H1 (cell line): ENCODE measurements at regions not wholly inside any gene's neighbourhood (a gene's known extent, or its start where the extent isn't known, plus 50 kb on each side); places are given as distances from the start of the nearest gene placed in this dataset.

Experiments
- CTCF ChIA-PET: fragments of 300-600 bp; sonication (Branson Sonifier 250); formaldehyde crosslinking; loops from one replicate; lab custom pipeline; 2021; ENCODE audit not compliant: partially characterized antibody; lab: Charles Lee
- POLR2A ChIA-PET: fragments of 300-600 bp; sonication (Branson Sonifier 250); formaldehyde crosslinking; loops from one replicate; lab custom pipeline; 2021; ENCODE audit warnings: inconsistent platforms; ENCODE audit not compliant: partially characterized antibody; lab: Charles Lee
- DNase-seq, 2 experiments: peaks; one replicate each; pipeline versions ENCODE4 v3.0.0 to v3.0.0-alpha.2; 2010 to 2022; ENCODE audit warnings: low spot score in 2 of 2, low read depth in 1 of 2, mixed read lengths in 1 of 2
- FAIRE-seq: peaks from 2 replicates; lab custom pipeline; 2011; peaks lifted over from hg19 to GRCh38; lab: Jason Lieb, UNC
- H2AFZ ChIP-seq: 2 replicates; pipeline ENCODE4 v1.8.1; 2012; ENCODE audit warnings: low read length, inconsistent platforms
- H2AK5ac ChIP-seq: 2 replicates; pipeline ENCODE4 v1.6.1; 2013; ENCODE audit warnings: low read depth, low read length
- H2BK120ac ChIP-seq: replicated peaks from 2 replicates; pipeline ENCODE3; 2013; ENCODE audit warnings: low read depth, low read length, inconsistent platforms
- H2BK12ac ChIP-seq: 2 replicates; pipeline ENCODE4 v1.6.1; 2013; ENCODE audit warnings: low read depth, low read length
- H2BK15ac ChIP-seq: 2 replicates; pipeline ENCODE4 v1.6.1; 2013; ENCODE audit warnings: low read length
- H2BK20ac ChIP-seq: 2 replicates; pipeline ENCODE4 v1.6.1; 2013; ENCODE audit warnings: low read length
- H2BK5ac ChIP-seq: 2 replicates; pipeline ENCODE4 v1.6.1; 2013; ENCODE audit warnings: low read depth, low read length
- H3K14ac ChIP-seq: 2 replicates; pipeline ENCODE4 v1.6.1; 2013; ENCODE audit warnings: inconsistent platforms; ENCODE audit not compliant: insufficient read length
- H3K18ac ChIP-seq: 2 replicates; pipeline ENCODE4 v1.6.1; 2013; ENCODE audit warnings: low read length; ENCODE audit errors: extremely low read depth
- H3K23ac ChIP-seq: 2 replicates; pipeline ENCODE4 v1.6.1; 2013; ENCODE audit warnings: inconsistent platforms; ENCODE audit not compliant: insufficient read length
- H3K23me2 ChIP-seq: 2 replicates; pipeline ENCODE4 v1.6.1; 2013; ENCODE audit warnings: low read depth, low read length
- H3K27ac ChIP-seq: 2 replicates; pipeline ENCODE4 v1.6.1; 2011; ENCODE audit warnings: low read depth, low read length, inconsistent platforms
- H3K27me3 ChIP-seq, 4 experiments: replicated peaks in 1 of 4; 1 replicate in 1 of 4; 2 replicates in 3 of 4; pipeline versions ENCODE4 v1.6.1 to v1.8.1; 2011 to 2013; ENCODE audit warnings: low read length in 3 of 4, mild to moderate bottlenecking in 3 of 4, inconsistent platforms in 2 of 4, mixed read lengths in 2 of 4, moderate library complexity in 1 of 4; ENCODE audit not compliant: control insufficient read depth in 3 of 4, insufficient read depth in 3 of 4; ENCODE audit errors: extremely low read depth in 1 of 4
- H3K36me3 ChIP-seq, 4 experiments: 2 replicates each; pipeline versions ENCODE4 v1.6.1 to v1.8.1; 2011 to 2013; ENCODE audit warnings: mild to moderate bottlenecking in 4 of 4, low read length in 3 of 4, moderate library complexity in 2 of 4, control low read depth in 1 of 4, inconsistent platforms in 1 of 4; ENCODE audit not compliant: insufficient read depth in 4 of 4, control insufficient read depth in 2 of 4
- H3K4ac ChIP-seq: replicated peaks from 2 replicates; pipeline ENCODE3; 2013; ENCODE audit warnings: low read length, low read depth, mixed read lengths, inconsistent platforms; ENCODE audit not compliant: insufficient read length
- H3K4me1 ChIP-seq, 4 experiments: replicated peaks in 1 of 4; 1 replicate in 1 of 4; 2 replicates in 3 of 4; pipeline versions ENCODE4 v1.6.1 to v1.8.1; 2011 to 2013; ENCODE audit warnings: low read length in 3 of 4, inconsistent platforms in 2 of 4, mixed read lengths in 1 of 4; ENCODE audit not compliant: insufficient read depth in 4 of 4, control insufficient read depth in 3 of 4
- H3K4me2 ChIP-seq, 2 experiments: 2 replicates each; pipeline versions ENCODE4 v1.6.1 to v1.8.1; 2011 to 2013; ENCODE audit warnings: low read depth in 2 of 2, low read length in 2 of 2, control low read depth in 1 of 2, inconsistent platforms in 1 of 2, mild to moderate bottlenecking in 1 of 2; ENCODE audit not compliant: insufficient read depth in 1 of 2
- H3K4me3 ChIP-seq, 4 experiments: fragments of 200-600, 300-600 bp in 1 of 4; sonication (generic), shearing (Covaris generic), sonication (Bioruptor Twin) in 1 of 4; 2 replicates each; pipeline versions ENCODE4 v1.5.1 to v1.8.1; 2011 to 2016; ENCODE audit warnings: low read length in 4 of 4, low read depth in 3 of 4, control low read depth in 2 of 4, inconsistent platforms in 2 of 4, mild to moderate bottlenecking in 2 of 4, mixed read lengths in 1 of 4, moderate library complexity in 1 of 4; ENCODE audit not compliant: insufficient read depth in 2 of 4; ENCODE audit errors: extremely low read depth in 1 of 4
- H3K56ac ChIP-seq: replicated peaks from 2 replicates; pipeline ENCODE3; 2013; ENCODE audit warnings: low read depth, mild to moderate bottlenecking, mixed read lengths, low read length, inconsistent platforms; ENCODE audit not compliant: insufficient read length
- H3K79me1 ChIP-seq: 2 replicates; pipeline ENCODE4 v1.6.1; 2013; ENCODE audit warnings: low read depth, low read length, control low read depth
- H3K79me2 ChIP-seq, 2 experiments: 2 replicates each; pipeline versions ENCODE4 v1.6.1 to v1.8.1; 2012 to 2013; ENCODE audit warnings: low read length in 2 of 2, mild to moderate bottlenecking in 2 of 2, inconsistent platforms in 1 of 2; ENCODE audit not compliant: insufficient read depth in 2 of 2, control insufficient read depth in 1 of 2
- H3K9ac ChIP-seq, 4 experiments: replicated peaks in 1 of 4; 1 replicate in 1 of 4; 2 replicates in 3 of 4; pipeline versions ENCODE4 v1.6.1 to v1.8.1; 2011 to 2013; ENCODE audit warnings: low read depth in 3 of 4, low read length in 3 of 4, control low read depth in 2 of 4, mild to moderate bottlenecking in 2 of 4, moderate library complexity in 2 of 4, inconsistent platforms in 1 of 4; ENCODE audit errors: extremely low read depth in 1 of 4
- H3K9me3 ChIP-seq, 2 experiments: 2 replicates each; pipeline versions ENCODE4 v1.6.1 to v1.8.1; 2012 to 2013; ENCODE audit warnings: mild to moderate bottlenecking in 2 of 2, moderate library complexity in 2 of 2, control low read depth in 1 of 2, inconsistent platforms in 1 of 2, low read depth in 1 of 2, low read length in 1 of 2, mixed read lengths in 1 of 2; ENCODE audit not compliant: insufficient read depth in 2 of 2
- H4K20me1 ChIP-seq, 2 experiments: replicated peaks in 1 of 2; 2 replicates each; pipeline versions ENCODE3 to v1.8.1; 2011 to 2013; ENCODE audit warnings: inconsistent platforms in 2 of 2, low read length in 2 of 2, mild to moderate bottlenecking in 1 of 2; ENCODE audit not compliant: insufficient read depth in 2 of 2, control insufficient read depth in 1 of 2
- H4K5ac ChIP-seq: 2 replicates; pipeline ENCODE4 v1.6.1; 2013; ENCODE audit warnings: low read length, low read depth, mixed read lengths, inconsistent platforms; ENCODE audit not compliant: insufficient read length
- H4K8ac ChIP-seq: 2 replicates; pipeline ENCODE4 v1.8.0; 2013; ENCODE audit warnings: mild to moderate bottlenecking, moderate library complexity, low read length, inconsistent platforms; ENCODE audit not compliant: insufficient read depth; ENCODE audit errors: extremely low read depth
- H4K91ac ChIP-seq: replicated peaks from 2 replicates; pipeline ENCODE3; 2013; ENCODE audit warnings: low read length, mixed read lengths, inconsistent platforms; ENCODE audit not compliant: insufficient read length
- NANOG ChIP-seq: IDR thresholded peaks from 2 replicates; pipeline ENCODE4 v1.6.1; 2011; ENCODE audit warnings: low read length, low read depth, mild to moderate bottlenecking, inconsistent platforms; ENCODE audit not compliant: insufficient read depth, poor library complexity, severe bottlenecking
- POLR2A ChIP-seq, 2 experiments: IDR thresholded peaks; 1 replicate in 1 of 2; 2 replicates in 1 of 2; pipeline ENCODE4 v1.6.1; 2011; ENCODE audit warnings: low read depth in 2 of 2, low read length in 2 of 2, mild to moderate bottlenecking in 2 of 2; ENCODE audit errors: control extremely low read depth in 1 of 2
- WGBS, 2 experiments: shearing (Covaris generic) in 1 of 2; methylation state at CpG; one replicate each; pipeline versions ENCODE4 v1.1.6 to v1.1.7; 2013 to 2015; ENCODE audit warnings: low lambda C conversion rate in 2 of 2, mixed read lengths in 2 of 2, inconsistent platforms in 1 of 2, low coverage in 1 of 2, missing lambda C conversion rate in 1 of 2; ENCODE audit not compliant: insufficient replicate concordance in 2 of 2, insufficient coverage in 1 of 2, insufficient read length in 1 of 2; ENCODE audit errors: extremely low coverage in 1 of 2, missing lambda C conversion rate in 1 of 2; 5-methylcytosine and 5-hydroxymethylcytosine counted together
- TF ChIP-seq, protein P1 (sequence below): IDR thresholded peaks from 2 replicates; pipeline ENCODE4 v1.6.1; 2012; ENCODE audit warnings: inconsistent platforms

DNA sequence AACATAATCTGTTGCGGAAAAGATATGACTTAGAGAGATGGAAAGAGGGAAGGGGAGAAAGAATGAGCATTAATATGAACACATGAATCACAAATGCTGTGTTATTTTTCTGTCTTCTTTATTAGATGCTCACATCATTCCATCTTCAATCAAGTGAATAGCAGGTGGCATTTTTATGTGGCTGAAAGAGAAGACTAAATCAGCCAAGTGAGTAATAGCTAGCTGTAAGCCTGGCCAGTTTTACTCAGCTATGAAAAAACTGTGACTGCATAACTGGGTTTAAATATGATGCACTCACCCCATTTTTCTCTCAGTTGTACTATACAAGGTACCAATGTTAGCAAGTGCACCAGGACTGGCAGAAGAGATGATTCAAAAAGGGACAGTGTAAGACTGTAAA is 571.1 kb downstream of the JRKL start:
- no peak overlapping the region for H2BK5ac ChIP-seq
- H3K14ac ChIP-seq = no peak overlapping the region
- DNase-seq = no peak
- TF ChIP-seq, protein P1, sequence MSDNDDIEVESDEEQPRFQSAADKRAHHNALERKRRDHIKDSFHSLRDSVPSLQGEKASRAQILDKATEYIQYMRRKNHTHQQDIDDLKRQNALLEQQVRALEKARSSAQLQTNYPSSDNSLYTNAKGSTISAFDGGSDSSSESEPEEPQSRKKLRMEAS = no peak
- TF ChIP-seq NANOG (no peak), POLR2A (IDR thresholded peaks at IDR 0.05; ENCODE audit: control extremely low read depth in 1 of 2, low read depth in 2 of 2, low read length in 2 of 2) (no peak)
- TF ChIP-seq, all 59 proteins: peak for 0
- FAIRE-seq = no peak
- Histone ChIP-seq H2BK20ac (no peak overlapping the region), H2AK5ac (no peak overlapping the region), H4K8ac (no peak overlapping the region), H2BK15ac (no peak overlapping the region), H3K4ac (no peak overlapping the region), H3K23ac (no peak overlapping the region), H3K27ac (no peak overlapping the region), H3K18ac (no peak overlapping the region), H3K36me3 (no peaks in the 10 kb centered on the region), H3K79me1 (no peaks in the 10 kb centered on the region), H3K4me2 (no peak overlapping the region), H2BK12ac (no peak overlapping the region), H2BK120ac (no peak overlapping the region), H2AFZ (no peak overlapping the region), H3K56ac (no peak overlapping the region), H3K23me2 (no peaks in the 10 kb centered on the region; the same call in 1 of the 2 replicates), H3K79me2 (no peaks in the 10 kb centered on the region), H3K4me1 (no peaks in the 10 kb centered on the region), H3K9ac (no peak overlapping the region), H4K91ac (no peak overlapping the region), H4K20me1 (no peaks in the 10 kb centered on the region), H4K5ac (no peak overlapping the region), H3K9me3 (no peaks in the 10 kb centered on the region), H3K27me3 (no peaks in the 10 kb centered on the region), H3K4me3 (no peak overlapping the region)
- CTCF ChIA-PET = no interaction called here
- 100% methylated on average over 1 of the region's 1 CpG; no CpG with 5 or more reads in 1 of the 2 experiments for WGBS, 2 experiments
- POLR2A ChIA-PET = no interaction called here
